Thymus (tissue), 11 donors: ENCODE measurements at regions not wholly inside any gene's neighbourhood (a gene's known extent, or its start where the extent isn't known, plus 50 kb on each side); places are given as distances from the start of the nearest gene placed in this dataset.

Experiments used
- DNase-seq, 9 donors: peaks; one replicate each; pipeline ENCODE4 v3.0.0-alpha.2; 2013; ENCODE audit warnings: low spot score in 9 of 9, low read depth in 6 of 9, missing footprints in 1 of 9
- H3K27ac ChIP-seq, 2 donors: one replicate each; pipeline ENCODE4 v1.5.1; 2013; ENCODE audit warnings: control low read depth in 1 of 2, low read depth in 1 of 2, low read length in 1 of 2, mild to moderate bottlenecking in 1 of 2, moderate library complexity in 1 of 2
- H3K27me3 ChIP-seq, 2 donors: one replicate each; pipeline ENCODE4 v1.5.1; 2013; ENCODE audit warnings: low read length in 1 of 2; ENCODE audit not compliant: control insufficient read depth in 2 of 2, insufficient read depth in 1 of 2
- H3K36me3 ChIP-seq, 2 donors: one replicate each; pipeline ENCODE4 v1.5.1; 2013; ENCODE audit warnings: low read length in 1 of 2, mild to moderate bottlenecking in 1 of 2, moderate library complexity in 1 of 2; ENCODE audit not compliant: control insufficient read depth in 2 of 2, insufficient read depth in 2 of 2
- H3K4me1 ChIP-seq, 2 donors: one replicate each; pipeline ENCODE4 v1.5.1; 2013; ENCODE audit warnings: low read length in 2 of 2; ENCODE audit not compliant: control insufficient read depth in 2 of 2, insufficient read depth in 2 of 2
- H3K4me3 ChIP-seq, 2 donors: one replicate each; pipeline ENCODE4 v1.5.1; 2013; ENCODE audit warnings: low read length in 2 of 2, control low read depth in 1 of 2, mild to moderate bottlenecking in 1 of 2
- H3K9me3 ChIP-seq, 2 donors: one replicate each; pipeline ENCODE4 v1.5.1; 2013; ENCODE audit warnings: low read length in 1 of 2, mild to moderate bottlenecking in 1 of 2; ENCODE audit not compliant: control insufficient read depth in 2 of 2, insufficient read depth in 1 of 2
- WGBS: extraction: QIAGEN DNeasy Blood & Tissue Kit; methylation state at CpG from one replicate; pipeline ENCODE4 v1.1.7; 2013; 5-methylcytosine and 5-hydroxymethylcytosine counted together
- donor health status: healthy.

- DNase-seq = no peak
- peaks cover 0 to 7% of the 10 kb centered on the region in 2 donors for H3K27me3 ChIP-seq
- H3K36me3 ChIP-seq = no peaks in the 10 kb centered on the region
- H3K27ac ChIP-seq = no peak overlapping the region
- H3K4me1 ChIP-seq = no peaks in the 10 kb centered on the region
- H3K9me3 ChIP-seq = no peaks in the 10 kb centered on the region
- H3K4me3 ChIP-seq = no peak overlapping the region
- WGBS = 78% methylated on average over 10 of the region's 10 CpGs
These were observed 278.9 kb downstream of the ZNF536 start for GRCh38 chr19:30651066-30651465.

- Histone ChIP-seq H3K9me3 (no peaks in the 10 kb centered on the region), H3K27ac (no peak overlapping the region), H3K36me3 (no peaks in the 10 kb centered on the region), H3K4me1 (no peaks in the 10 kb centered on the region), H3K4me3 (no peak overlapping the region), H3K27me3 (peaks cover 0 to 7% of the 10 kb centered on the region in 2 donors)
- WGBS = 22% methylated on average over 9 of the region's 9 CpGs
- DNase-seq = peak in 4 of 9 donors; percentile 4 to 38 (median 16)
These were observed 277.9 kb downstream of the ZNF536 start for GRCh38 chr19:30649934-30650614.

GRCh38 chr19:30648866-30649862 lies 277.0 kb downstream of the ZNF536 start:
- 85% methylated on average over 12 of the region's 12 CpGs for WGBS
- Histone ChIP-seq H3K4me1 (no peaks in the 10 kb centered on the region), H3K36me3 (no peaks in the 10 kb centered on the region), H3K27ac (no peak overlapping the region), H3K27me3 (peaks cover 0 to 7% of the 10 kb centered on the region in 2 donors), H3K4me3 (no peak overlapping the region), H3K9me3 (no peaks in the 10 kb centered on the region)
- DNase-seq = no peak

GRCh38 chr19:30647891-30648720 lies 275.9 kb downstream of the ZNF536 start:
- WGBS = 54% methylated on average over 19 of the region's 19 CpGs
- no peak for DNase-seq
- Histone ChIP-seq H3K4me3 (no peak overlapping the region), H3K36me3 (no peaks in the 10 kb centered on the region), H3K4me1 (no peaks in the 10 kb centered on the region), H3K9me3 (no peaks in the 10 kb centered on the region), H3K27me3 (peaks cover 0 to 7% of the 10 kb centered on the region in 2 donors), H3K27ac (no peak overlapping the region)

GRCh38 chr19:30646806-30647205 lies 274.6 kb downstream of the ZNF536 start:
- H3K4me3 ChIP-seq = no peak overlapping the region
- peaks cover 0 to 7% of the 10 kb centered on the region in 2 donors for H3K27me3 ChIP-seq
- no peaks in the 10 kb centered on the region for H3K36me3 ChIP-seq
- H3K4me1 ChIP-seq = no peaks in the 10 kb centered on the region
- DNase-seq = no peak
- H3K9me3 ChIP-seq = no peaks in the 10 kb centered on the region
- H3K27ac ChIP-seq = no peak overlapping the region
- 91% methylated on average over 6 of the region's 6 CpGs for WGBS

- WGBS = 92% methylated on average over 12 of the region's 12 CpGs
- Histone ChIP-seq H3K4me3 (no peak overlapping the region), H3K27ac (no peak overlapping the region), H3K4me1 (no peaks in the 10 kb centered on the region), H3K9me3 (no peaks in the 10 kb centered on the region), H3K27me3 (peaks cover 0 to 7% of the 10 kb centered on the region in 2 donors), H3K36me3 (no peaks in the 10 kb centered on the region)
- DNase-seq = no peak
These were observed 273.9 kb downstream of the ZNF536 start for GRCh38 chr19:30645946-30646577.

GRCh38 chr19:30640252-30640965 lies 268.2 kb downstream of the ZNF536 start:
- 91% methylated on average over 8 of the region's 8 CpGs for WGBS
- Histone ChIP-seq H3K36me3 (no peaks in the 10 kb centered on the region), H3K27me3 (no peaks in the 10 kb centered on the region), H3K4me1 (no peaks in the 10 kb centered on the region), H3K9me3 (no peaks in the 10 kb centered on the region), H3K4me3 (no peak overlapping the region), H3K27ac (no peak overlapping the region)
- DNase-seq = no peak

GRCh38 chr19:30638889-30639288 lies 266.7 kb downstream of the ZNF536 start:
- Histone ChIP-seq H3K27ac (no peak overlapping the region), H3K36me3 (no peaks in the 10 kb centered on the region), H3K27me3 (no peaks in the 10 kb centered on the region), H3K4me3 (no peak overlapping the region), H3K4me1 (no peaks in the 10 kb centered on the region), H3K9me3 (no peaks in the 10 kb centered on the region)
- no peak for DNase-seq
- 81% methylated on average over 4 of the region's 4 CpGs for WGBS
